ENCODE measurements at regions not wholly inside any gene's neighbourhood (a gene's known extent, or its start where the extent isn't known, plus 50 kb on each side); places are given as distances from the start of the nearest gene placed in this dataset.

DNA sequence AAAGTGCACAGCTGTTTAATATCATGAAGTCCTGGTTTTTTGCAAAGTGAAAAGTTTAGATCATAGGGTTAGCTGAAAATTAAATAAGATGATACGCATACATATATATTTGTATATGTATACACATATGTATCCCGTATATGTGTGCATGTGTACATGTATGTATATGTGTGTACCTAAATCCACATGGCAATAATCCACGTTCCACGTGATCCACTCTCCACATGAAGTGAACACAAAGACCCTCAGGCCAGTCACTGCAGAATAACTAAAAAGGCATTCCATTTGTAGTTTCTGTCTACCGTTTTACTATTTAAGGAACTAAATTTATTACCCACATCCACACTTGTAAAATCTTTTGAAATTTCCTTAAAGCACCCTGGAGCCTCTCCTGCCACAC, 294.9 kb downstream of the FOXA2 start:
- TF ChIP-seq CTCF (IDR thresholded peaks at IDR 0.05) (no peak), POLR2A (IDR thresholded peaks at IDR 0.05) (no peak), POLR2AphosphoS5 (IDR thresholded peaks at IDR 0.05) (no peak)
